Activated T-cell treated with anti-CD3 and anti-CD28 coated beads, Interleukin-2, amount 50 U/mL, for 24 hours (primary cell): ENCODE measurements at regions not wholly inside any gene's neighbourhood (a gene's known extent, or its start where the extent isn't known, plus 50 kb on each side); places are given as distances from the start of the nearest gene placed in this dataset.

Experiments
- DNase-seq: peaks from one replicate; pipeline ENCODE4 v3.0.0-alpha.2; 2020
- H3K27ac Mint-ChIP-seq: 2 replicates; pipeline ENCODE4 v1.8.0; 2020; ENCODE audit warnings: mild to moderate bottlenecking, mixed read lengths
- H3K27me3 Mint-ChIP-seq: 2 replicates; pipeline ENCODE4 v1.8.0; 2020; ENCODE audit warnings: mixed read lengths
- H3K36me3 Mint-ChIP-seq: 2 replicates; pipeline ENCODE4 v1.8.0; 2020; ENCODE audit warnings: low read depth, mixed read lengths
- H3K4me1 Mint-ChIP-seq: 2 replicates; pipeline ENCODE4 v1.8.0; 2020; ENCODE audit warnings: low read depth, mixed read lengths
- H3K4me3 Mint-ChIP-seq: 2 replicates; pipeline ENCODE4 v1.8.0; 2020; ENCODE audit warnings: mild to moderate bottlenecking, moderate library complexity, mixed read lengths
- H3K9me3 Mint-ChIP-seq: 2 replicates; pipeline ENCODE4 v1.8.0; 2020; ENCODE audit warnings: mixed read lengths

DNA sequence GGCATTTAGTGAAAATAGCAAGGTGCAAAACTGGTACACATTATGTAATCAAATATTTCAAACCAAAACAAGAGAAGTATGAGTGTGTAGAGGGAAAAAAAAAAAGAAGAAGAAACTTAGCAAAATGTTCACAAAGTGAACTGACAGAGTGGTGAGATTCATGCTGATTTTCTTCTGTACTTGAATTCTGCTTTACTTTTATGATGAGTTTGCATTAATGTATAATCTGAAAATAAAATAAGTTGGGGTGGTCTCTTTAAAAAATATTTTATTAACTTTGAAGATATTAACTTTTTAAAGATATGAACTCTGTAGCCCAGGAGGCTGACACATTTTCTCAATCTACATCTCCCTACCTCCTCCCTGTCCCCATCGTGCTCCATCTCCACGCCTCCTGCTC, 185.1 kb downstream of the QDPR start:
- Mint-ChIP-seq H3K9me3 (no peaks in the 10 kb centered on the region), H3K27ac (no peak overlapping the region), H3K27me3 (no peaks in the 10 kb centered on the region), H3K4me1 (peaks cover 19% of the 10 kb centered on the region), H3K4me3 (no peak overlapping the region), H3K36me3 (no peaks in the 10 kb centered on the region)
- no peak for DNase-seq

GRCh38 chr4:17325098-17325497, 186.8 kb downstream of the QDPR start:
- DNase-seq = no peak
- Mint-ChIP-seq H3K4me1 (peaks cover 14% of the 10 kb centered on the region), H3K27ac (no peak overlapping the region), H3K27me3 (no peaks in the 10 kb centered on the region), H3K36me3 (no peaks in the 10 kb centered on the region), H3K9me3 (no peaks in the 10 kb centered on the region), H3K4me3 (no peak overlapping the region)

DNA sequence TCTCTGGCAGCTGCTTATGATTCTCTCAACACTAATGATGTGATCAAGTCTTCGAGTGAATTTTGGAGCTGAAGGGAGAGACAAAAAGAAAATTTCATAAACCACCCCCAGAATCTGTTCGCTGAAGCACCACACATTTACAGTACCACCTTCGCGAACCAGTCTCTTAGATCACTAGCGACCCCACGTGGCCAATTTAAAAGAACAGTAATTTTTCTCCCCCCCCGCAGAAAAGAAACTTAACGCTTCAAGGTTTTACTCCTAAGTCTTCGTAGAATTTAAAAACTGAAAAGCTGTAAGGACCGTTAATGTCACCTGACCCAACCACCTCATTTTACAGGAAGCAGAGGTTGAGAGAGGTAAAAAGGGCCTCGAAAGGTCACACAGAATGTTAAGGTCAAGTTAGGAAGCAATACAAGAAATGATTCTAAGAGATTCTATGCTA, 187.5 kb downstream of the QDPR start:
- H3K36me3 Mint-ChIP-seq = no peaks in the 10 kb centered on the region
- H3K4me1 Mint-ChIP-seq = peaks cover 14% of the 10 kb centered on the region
- H3K9me3 Mint-ChIP-seq = no peaks in the 10 kb centered on the region
- H3K27ac Mint-ChIP-seq = peak overlapping the region; percentile 54
- H3K4me3 Mint-ChIP-seq = peak overlapping the region; percentile 21
- peak; percentile 51 for DNase-seq
- H3K27me3 Mint-ChIP-seq = no peaks in the 10 kb centered on the region

DNA sequence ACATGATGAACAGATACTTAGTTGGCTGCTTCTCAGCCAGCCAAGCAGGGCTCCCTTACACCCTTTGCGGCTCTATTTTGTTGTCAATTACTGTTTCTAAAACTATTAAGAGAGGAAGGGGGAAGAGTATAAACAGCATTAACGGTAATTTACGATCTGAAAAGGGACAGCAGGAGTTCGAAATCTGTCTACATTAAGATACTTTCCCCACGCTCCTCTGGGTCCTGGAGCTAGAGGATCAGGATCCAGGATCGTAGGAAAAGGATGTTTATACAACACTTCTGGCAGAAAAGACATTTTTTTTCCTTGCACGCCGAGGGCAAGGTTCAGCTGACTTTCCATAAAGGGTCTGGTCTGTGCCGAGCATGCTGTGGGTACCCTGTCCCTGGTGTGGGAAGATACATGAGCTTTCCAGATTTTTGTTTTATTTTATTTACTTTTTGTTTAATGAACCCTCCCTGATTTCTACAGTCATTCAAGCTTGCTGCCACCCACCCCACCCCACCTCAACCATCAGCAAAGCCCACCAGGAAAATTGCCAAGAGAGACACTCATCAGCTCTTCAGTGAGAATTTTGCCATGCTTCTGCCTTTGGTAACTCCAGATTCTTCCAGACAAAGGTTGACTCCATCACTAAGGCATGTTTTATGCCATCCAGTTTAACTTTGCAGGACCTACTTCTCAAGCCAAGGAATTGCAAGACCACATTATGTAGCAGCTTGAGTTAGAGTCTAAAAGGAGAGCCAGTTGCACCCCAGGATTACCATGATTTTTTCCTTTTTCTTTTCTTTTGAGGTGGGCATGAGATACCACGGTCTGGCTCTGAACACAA, 188.1 kb downstream of the QDPR start:
- Mint-ChIP-seq H3K4me1 (peaks cover 14% of the 10 kb centered on the region), H3K9me3 (no peaks in the 10 kb centered on the region), H3K27me3 (no peaks in the 10 kb centered on the region), H3K4me3 (no peak overlapping the region), H3K27ac (no peak overlapping the region), H3K36me3 (no peaks in the 10 kb centered on the region)
- DNase-seq = no peak

DNA sequence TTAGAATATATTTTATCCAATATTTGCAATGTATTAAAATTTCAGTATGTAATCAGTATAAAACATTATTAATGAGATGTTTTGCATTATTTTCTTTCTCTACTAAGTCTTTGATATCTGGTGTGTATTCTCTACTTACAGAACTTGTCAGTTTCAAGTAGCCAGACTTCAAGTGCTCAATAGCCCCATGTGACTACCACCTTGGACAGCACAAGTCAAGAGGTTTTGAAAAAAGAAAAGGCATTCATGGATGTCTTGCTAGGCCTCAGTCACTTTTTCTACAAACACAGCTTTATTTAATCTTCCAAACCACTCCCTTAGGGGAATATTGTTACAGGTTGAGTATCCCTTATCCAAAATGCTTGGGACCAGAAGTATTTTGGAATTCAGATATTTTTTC, 189.4 kb downstream of the QDPR start:
- Mint-ChIP-seq H3K36me3 (no peaks in the 10 kb centered on the region), H3K4me3 (no peak overlapping the region), H3K27ac (no peak overlapping the region), H3K4me1 (peaks cover 11% of the 10 kb centered on the region), H3K9me3 (no peaks in the 10 kb centered on the region), H3K27me3 (no peaks in the 10 kb centered on the region)
- no peak for DNase-seq

- no peaks in the 10 kb centered on the region for H3K9me3 Mint-ChIP-seq
- peaks cover 11% of the 10 kb centered on the region for H3K4me1 Mint-ChIP-seq
- peaks cover 6% of the 10 kb centered on the region for H3K27me3 Mint-ChIP-seq
- H3K4me3 Mint-ChIP-seq = no peak overlapping the region
- DNase-seq = no peak
- H3K36me3 Mint-ChIP-seq = no peaks in the 10 kb centered on the region
- H3K27ac Mint-ChIP-seq = no peak overlapping the region
Observed at GRCh38 chr4:17320046-17320445, 191.8 kb downstream of the QDPR start.

GRCh38 chr4:17317526-17317925, 194.4 kb downstream of the QDPR start:
- Mint-ChIP-seq H3K36me3 (no peaks in the 10 kb centered on the region), H3K27ac (no peak overlapping the region), H3K9me3 (no peaks in the 10 kb centered on the region), H3K4me1 (no peaks in the 10 kb centered on the region), H3K4me3 (no peak overlapping the region), H3K27me3 (peaks cover 6% of the 10 kb centered on the region)
- DNase-seq = no peak

DNA sequence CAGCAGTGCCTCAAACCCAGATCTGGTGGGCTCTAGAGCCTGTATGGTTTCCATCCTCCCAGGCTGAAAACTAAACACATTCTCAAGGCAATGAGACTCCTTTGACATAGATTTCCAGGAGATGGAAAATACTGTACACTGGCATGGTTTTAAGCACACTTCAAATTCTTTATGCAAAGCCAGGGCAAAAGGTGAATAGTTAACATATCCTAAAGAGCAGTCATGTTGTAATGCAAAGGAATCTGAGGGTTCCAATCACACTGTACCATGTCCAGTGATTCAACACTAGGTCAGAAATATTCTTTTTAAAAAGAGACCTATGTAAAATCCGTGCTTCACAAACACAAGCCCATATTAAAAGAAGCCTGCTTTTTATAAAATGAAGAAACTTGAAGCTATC, 195.3 kb downstream of the QDPR start:
- H3K36me3 Mint-ChIP-seq = no peaks in the 10 kb centered on the region
- no peak for DNase-seq
- H3K9me3 Mint-ChIP-seq = no peaks in the 10 kb centered on the region
- H3K27ac Mint-ChIP-seq = no peak overlapping the region
- H3K4me1 Mint-ChIP-seq = no peaks in the 10 kb centered on the region
- H3K27me3 Mint-ChIP-seq = peaks cover 6% of the 10 kb centered on the region
- H3K4me3 Mint-ChIP-seq = no peak overlapping the region

GRCh38 chr4:17315459-17315858, 196.4 kb downstream of the QDPR start:
- Mint-ChIP-seq H3K27ac (no peak overlapping the region), H3K4me3 (no peak overlapping the region), H3K36me3 (no peaks in the 10 kb centered on the region), H3K9me3 (no peaks in the 10 kb centered on the region), H3K27me3 (peaks cover 6% of the 10 kb centered on the region), H3K4me1 (no peaks in the 10 kb centered on the region)
- no peak for DNase-seq

- Mint-ChIP-seq H3K4me3 (no peak overlapping the region), H3K27me3 (peaks cover 6% of the 10 kb centered on the region), H3K9me3 (no peaks in the 10 kb centered on the region), H3K4me1 (peaks cover 8% of the 10 kb centered on the region), H3K36me3 (no peaks in the 10 kb centered on the region), H3K27ac (no peak overlapping the region)
- no peak for DNase-seq
Observed at GRCh38 chr4:17313194-17313593, 198.7 kb downstream of the QDPR start.

DNA sequence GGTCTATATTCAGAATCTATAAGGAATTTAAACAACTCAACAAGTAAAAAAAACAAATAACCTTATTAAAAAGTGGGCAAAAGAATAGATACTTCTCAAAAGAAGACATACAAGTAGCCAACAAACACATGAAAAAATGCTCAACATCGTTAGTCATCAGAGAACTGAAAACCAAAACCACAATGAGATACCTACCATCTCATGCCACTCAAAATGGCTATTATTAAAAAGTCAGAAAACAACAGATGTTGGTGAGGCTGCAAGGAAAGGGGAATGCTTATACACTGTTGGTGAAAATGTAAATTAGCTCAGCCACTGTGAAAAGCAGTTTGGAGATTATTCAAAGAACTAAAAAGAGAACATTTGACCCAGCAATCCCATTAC, 201.6 kb downstream of the QDPR start:
- H3K4me3 Mint-ChIP-seq = no peak overlapping the region
- peaks cover 2% of the 10 kb centered on the region for H3K9me3 Mint-ChIP-seq
- peaks cover 8% of the 10 kb centered on the region for H3K4me1 Mint-ChIP-seq
- no peaks in the 10 kb centered on the region for H3K27me3 Mint-ChIP-seq
- H3K36me3 Mint-ChIP-seq = no peaks in the 10 kb centered on the region
- DNase-seq = no peak
- H3K27ac Mint-ChIP-seq = no peak overlapping the region

DNA sequence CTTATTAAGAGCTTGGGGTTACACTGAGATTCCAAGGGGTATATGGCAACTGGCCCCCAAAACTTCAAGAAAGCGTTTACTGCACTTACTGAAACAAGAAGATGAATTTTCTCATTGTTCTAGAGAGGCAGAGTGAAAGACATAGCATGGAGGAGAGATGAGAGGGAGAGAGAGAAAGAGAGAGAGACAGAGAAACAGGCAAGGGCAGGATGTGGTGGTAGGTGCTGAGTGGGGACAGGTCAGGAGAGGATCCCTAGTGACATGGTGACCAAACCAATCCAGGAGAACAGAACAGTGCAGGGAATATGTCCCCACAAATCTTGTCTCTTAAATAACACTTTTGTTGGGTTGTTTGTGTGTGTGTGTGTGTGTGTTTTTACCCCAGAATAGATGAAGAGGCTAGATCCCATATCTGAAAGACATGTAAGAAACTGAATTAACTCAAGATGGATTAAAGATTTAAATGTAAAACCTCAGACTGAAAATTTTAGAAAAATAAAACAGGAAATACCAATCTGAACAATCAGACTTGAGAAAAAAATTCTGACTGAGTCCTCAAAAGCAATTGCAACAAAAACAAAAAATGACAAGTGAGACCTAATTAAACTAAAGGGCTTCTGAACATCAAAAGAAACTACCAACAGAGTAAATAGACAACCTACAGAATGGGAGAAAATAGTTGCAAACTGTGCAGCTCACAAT, 202.2 kb downstream of the QDPR start:
- Mint-ChIP-seq H3K4me3 (no peak overlapping the region), H3K27me3 (no peaks in the 10 kb centered on the region), H3K27ac (no peak overlapping the region), H3K36me3 (no peaks in the 10 kb centered on the region), H3K9me3 (peaks cover 2% of the 10 kb centered on the region), H3K4me1 (peaks cover 8% of the 10 kb centered on the region)
- DNase-seq = no peak

- H3K4me1 Mint-ChIP-seq = no peaks in the 10 kb centered on the region
- H3K36me3 Mint-ChIP-seq = no peaks in the 10 kb centered on the region
- DNase-seq = no peak
- no peak overlapping the region for H3K27ac Mint-ChIP-seq
- peaks cover 26% of the 10 kb centered on the region for H3K27me3 Mint-ChIP-seq
- no peak overlapping the region for H3K4me3 Mint-ChIP-seq
- H3K9me3 Mint-ChIP-seq = peaks cover 2% of the 10 kb centered on the region
Observed at GRCh38 chr4:17301869-17302268, 210.0 kb downstream of the QDPR start.

DNA sequence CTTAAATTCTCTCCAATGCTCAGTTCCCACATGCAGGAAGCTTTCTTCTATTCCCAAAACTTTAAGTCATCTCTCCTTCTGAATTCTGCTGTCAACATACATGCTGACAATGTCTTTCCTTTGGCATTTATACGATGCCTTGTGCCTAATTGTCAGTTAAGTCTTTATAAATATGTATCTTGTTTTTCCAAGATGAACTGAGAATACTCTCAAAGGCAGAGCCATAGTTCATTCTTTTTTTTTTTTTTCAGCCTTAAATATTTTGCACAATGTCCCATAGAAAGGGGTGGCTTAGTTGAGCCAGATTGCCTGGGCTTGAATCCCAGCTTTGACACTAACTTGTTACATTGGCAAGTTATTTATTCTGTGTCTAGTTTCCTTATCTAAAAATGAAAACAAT, 210.6 kb downstream of the QDPR start:
- peaks cover 29% of the 10 kb centered on the region for H3K27me3 Mint-ChIP-seq

More for the DNA sequence above, 210.6 kb downstream of the QDPR start:
- H3K4me1 Mint-ChIP-seq = no peaks in the 10 kb centered on the region
- no peaks in the 10 kb centered on the region for H3K9me3 Mint-ChIP-seq
- no peak overlapping the region for H3K4me3 Mint-ChIP-seq
- no peaks in the 10 kb centered on the region for H3K36me3 Mint-ChIP-seq
- no peak for DNase-seq
- H3K27ac Mint-ChIP-seq = no peak overlapping the region
